Endodermal cell (in vitro differentiated cells): ENCODE measurements at regions not wholly inside any gene's neighbourhood (a gene's known extent, or its start where the extent isn't known, plus 50 kb on each side); places are given as distances from the start of the nearest gene placed in this dataset.

Source experiments
- DNase-seq: peaks from one replicate; pipeline ENCODE4 v3.0.0-alpha.2; 2017
- H3K27ac ChIP-seq: 2 replicates; pipeline ENCODE4 v1.5.1; 2013; ENCODE audit warnings: mild to moderate bottlenecking, low read depth, low read length, moderate library complexity
- H3K27me3 ChIP-seq: 2 replicates; pipeline ENCODE4 v1.6.1; 2013; ENCODE audit warnings: mild to moderate bottlenecking, low read length, moderate library complexity; ENCODE audit not compliant: insufficient read depth, control insufficient read depth, poor library complexity, severe bottlenecking
- H3K36me3 ChIP-seq: 2 replicates; pipeline ENCODE4 v1.7.0; 2013; ENCODE audit warnings: mild to moderate bottlenecking, low read length, moderate library complexity; ENCODE audit not compliant: control insufficient read depth, insufficient read depth
- H3K4me1 ChIP-seq: one replicate; pipeline ENCODE4 v1.7.0; 2013; ENCODE audit warnings: low read length; ENCODE audit not compliant: control insufficient read depth, insufficient read depth
- H3K4me3 ChIP-seq: 2 replicates; pipeline ENCODE4 v1.5.1; 2013; ENCODE audit warnings: mild to moderate bottlenecking, low read length, moderate library complexity
- H3K9ac ChIP-seq: 2 replicates; pipeline ENCODE4 v1.6.1; 2013; ENCODE audit warnings: mild to moderate bottlenecking, low read length, moderate library complexity; ENCODE audit not compliant: poor library complexity, severe bottlenecking; ENCODE audit errors: extremely low read depth
- H3K9me3 ChIP-seq: 2 replicates; pipeline ENCODE4 v1.6.1; 2013; ENCODE audit warnings: mild to moderate bottlenecking, low read length, moderate library complexity; ENCODE audit not compliant: control insufficient read depth
- H3K27ac Mint-ChIP-seq: 2 replicates; pipeline ENCODE4 v1.8.0; 2020; ENCODE audit warnings: mixed read lengths
- H3K27me3 Mint-ChIP-seq: 2 replicates; pipeline ENCODE4 v1.8.0; 2021; ENCODE audit warnings: mild to moderate bottlenecking, mixed read lengths; ENCODE audit not compliant: insufficient read depth
- H3K36me3 Mint-ChIP-seq: 2 replicates; pipeline ENCODE4 v1.8.0; 2020; ENCODE audit warnings: low read depth, mixed read lengths
- H3K4me1 Mint-ChIP-seq: 2 replicates; pipeline ENCODE4 v1.8.0; 2020; ENCODE audit warnings: mixed read lengths
- H3K4me3 Mint-ChIP-seq: 2 replicates; pipeline ENCODE4 v1.8.0; 2020; ENCODE audit warnings: mild to moderate bottlenecking, moderate library complexity, mixed read lengths
- H3K9me3 Mint-ChIP-seq: 2 replicates; pipeline ENCODE4 v1.8.0; 2020; ENCODE audit warnings: mild to moderate bottlenecking, mixed read lengths
- CTCF ChIP-seq: fragments of 200-600 bp; sonication (generic); conservative IDR thresholded peaks from 2 replicates; pipeline ENCODE4 v1.5.0; 2021; ENCODE audit warnings: antibody characterized with exemption, mild to moderate bottlenecking
- WGBS, 2 experiments: methylation state at CpG; one replicate each; pipeline versions ENCODE4 v1.1.5 to v1.1.7; 2013; ENCODE audit warnings: missing lambda C conversion rate in 2 of 2, mixed read lengths in 1 of 2; ENCODE audit not compliant: insufficient coverage in 1 of 2, insufficient read length in 1 of 2; 5-methylcytosine and 5-hydroxymethylcytosine counted together

- Mint-ChIP-seq H3K9me3 (no peaks in the 10 kb centered on the region), H3K27me3 (peaks cover 15% of the 10 kb centered on the region), H3K4me1 (peaks cover 19% of the 10 kb centered on the region), H3K36me3 (no peaks in the 10 kb centered on the region), H3K27ac (peak overlapping the region; percentile 54), H3K4me3 (no peak overlapping the region)
- Histone ChIP-seq H3K36me3 (no peaks in the 10 kb centered on the region), H3K9me3 (no peaks in the 10 kb centered on the region), H3K9ac (no peak overlapping the region), H3K4me1 (peaks cover 3% of the 10 kb centered on the region), H3K27ac (no peak overlapping the region), H3K27me3 (no peaks in the 10 kb centered on the region), H3K4me3 (no peak overlapping the region)
- no peak for TF ChIP-seq CTCF
- DNase-seq, result no peak
- WGBS, 2 experiments, result 92 to 96% methylated on average over 10 to 11 of the region's 11 CpGs
These were observed 149.9 kb upstream of the IRF2BP2 start for GRCh38 chr1:234759888-234760287.

GRCh38 chr1:234758851-234759250 is 148.9 kb upstream of the IRF2BP2 start:
- Histone ChIP-seq H3K36me3 (no peaks in the 10 kb centered on the region), H3K9me3 (no peaks in the 10 kb centered on the region), H3K4me3 (no peak overlapping the region), H3K4me1 (peaks cover 3% of the 10 kb centered on the region), H3K27ac (no peak overlapping the region), H3K9ac (no peak overlapping the region), H3K27me3 (no peaks in the 10 kb centered on the region)
- H3K27me3 Mint-ChIP-seq, result peaks cover 12% of the 10 kb centered on the region
- no peak for DNase-seq
- peaks cover 19% of the 10 kb centered on the region for H3K4me1 Mint-ChIP-seq
- TF ChIP-seq CTCF, result no peak
- 91 to 93% methylated on average over 7 to 11 of the region's 11 CpGs for WGBS, 2 experiments
- H3K36me3 Mint-ChIP-seq, result no peaks in the 10 kb centered on the region
- H3K4me3 Mint-ChIP-seq, result no peak overlapping the region
- H3K9me3 Mint-ChIP-seq, result no peaks in the 10 kb centered on the region
- H3K27ac Mint-ChIP-seq, result no peak overlapping the region

GRCh38 chr1:234756857-234757256 is 146.9 kb upstream of the IRF2BP2 start:
- no peak for DNase-seq
- Histone ChIP-seq H3K27ac (no peak overlapping the region), H3K9ac (no peak overlapping the region), H3K4me1 (peaks cover 14% of the 10 kb centered on the region), H3K9me3 (no peaks in the 10 kb centered on the region), H3K27me3 (no peaks in the 10 kb centered on the region), H3K36me3 (no peaks in the 10 kb centered on the region), H3K4me3 (no peak overlapping the region)
- no peak overlapping the region for H3K4me3 Mint-ChIP-seq
- H3K27me3 Mint-ChIP-seq, result peaks cover 13% of the 10 kb centered on the region
- TF ChIP-seq CTCF, result no peak
- 88 to 96% methylated on average over 6 of the region's 6 CpGs for WGBS, 2 experiments
- no peak overlapping the region for H3K27ac Mint-ChIP-seq
- peaks cover 25% of the 10 kb centered on the region for H3K4me1 Mint-ChIP-seq
- H3K9me3 Mint-ChIP-seq, result no peaks in the 10 kb centered on the region
- no peaks in the 10 kb centered on the region for H3K36me3 Mint-ChIP-seq
